Left lung (tissue), 4 donors: ENCODE measurements at regions not wholly inside any gene's neighbourhood (a gene's known extent, or its start where the extent isn't known, plus 50 kb on each side); places are given as distances from the start of the nearest gene placed in this dataset.

Experiments used
- ATAC-seq: fragments of 200-7000 bp; cut with Tn5 transposase; one replicate; pipeline ENCODE4 v1.9.1; 2020; ENCODE audit warnings: moderate library complexity
- DNase-seq, 4 donors: peaks; one replicate each; pipeline ENCODE4 v3.0.0-alpha.2; 2013 to 2020
- H3K27ac ChIP-seq, 2 donors: fragments of 200-600 bp; sonication (generic) in 1 of 2; one replicate each; pipeline versions ENCODE4 v1.5.0 to v1.8.0; 2020 to 2021
- H3K27me3 ChIP-seq, 2 donors: fragments of 200-600 bp; sonication (generic) in 1 of 2; one replicate each; pipeline versions ENCODE4 v1.5.0 to v1.8.0; 2020 to 2021
- H3K36me3 ChIP-seq, 2 donors: fragments of 200-600 bp; sonication (generic) in 1 of 2; one replicate each; pipeline versions ENCODE4 v1.5.0 to v1.8.0; 2020 to 2021
- H3K4me1 ChIP-seq, 2 donors: fragments of 200-600 bp; one replicate each; pipeline ENCODE4 v1.8.0; 2021
- H3K4me3 ChIP-seq, 2 donors: fragments of 200-600 bp; sonication (generic) in 1 of 2; one replicate each; pipeline versions ENCODE4 v1.5.0 to v1.8.0; 2020 to 2021; ENCODE audit warnings: mild to moderate bottlenecking in 1 of 2
- H3K9me3 ChIP-seq, 2 donors: fragments of 200-600 bp; sonication (generic) in 1 of 2; one replicate each; pipeline versions ENCODE4 v1.5.0 to v1.8.0; 2020 to 2021
- intact Hi-C, 2 donors: fragments of 100-400 bp; cut with DNase I; formaldehyde crosslinking; loops; one replicate each; pipeline versions ENCODE4 v1.11.2 to v1.14.2; 2022
- TF ChIP-seq, protein P1 (sequence below), 2 donors: fragments of 200-600 bp; sonication (generic) in 1 of 2; IDR thresholded peaks; one replicate each; pipeline versions ENCODE4 v1.5.0 to v1.8.0; 2021; ENCODE audit warnings: antibody characterized with exemption in 2 of 2
- donor health status: DM: no; HTN: yes; CAD: no.
- donor health status: DM: no; HTN: no; CAD: no.

DNA sequence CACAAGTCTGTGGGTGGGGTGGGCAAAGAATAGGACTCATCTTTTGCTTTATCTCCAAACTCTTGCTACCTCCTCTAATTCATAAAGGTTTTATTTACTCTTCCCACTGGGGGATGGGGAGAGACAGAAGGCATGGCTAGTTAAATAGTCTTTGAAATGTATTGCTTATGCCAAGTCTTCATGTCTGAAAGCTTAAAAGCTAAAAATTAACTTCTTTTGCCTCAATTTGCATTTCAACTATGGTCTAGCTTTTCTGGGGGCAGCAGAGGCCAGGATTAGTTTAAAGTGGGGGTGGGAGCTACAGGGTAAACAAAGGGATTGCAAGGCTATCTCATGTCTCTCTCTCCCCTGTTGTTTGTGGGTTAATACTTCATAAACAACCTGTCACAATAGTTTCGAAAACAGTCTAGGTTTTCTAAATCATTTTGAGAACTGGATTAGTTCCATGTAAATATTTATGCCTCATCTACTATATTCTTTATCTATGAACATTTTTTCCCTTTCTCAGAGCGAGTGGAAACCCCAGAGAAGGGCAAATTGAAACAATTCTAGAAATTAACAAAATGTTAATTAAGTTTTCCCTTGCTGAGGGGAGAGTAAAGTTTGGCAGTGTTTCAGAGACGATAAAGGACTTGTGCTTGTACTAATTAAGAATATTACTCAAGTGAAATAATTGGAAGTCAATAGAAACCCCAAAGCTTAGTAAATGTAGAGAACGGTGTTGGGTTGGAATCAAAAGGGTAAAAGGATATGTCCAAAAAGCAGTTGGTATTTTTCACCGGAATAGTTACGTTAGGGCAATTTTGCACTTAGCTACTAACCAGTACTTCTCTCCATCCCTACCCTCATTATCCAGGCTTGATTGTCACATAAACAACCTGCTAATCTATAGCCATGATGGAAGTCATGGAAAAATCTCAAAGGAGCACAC is 182.2 kb downstream of the GIPC2 start:
- TF ChIP-seq, protein P1, sequence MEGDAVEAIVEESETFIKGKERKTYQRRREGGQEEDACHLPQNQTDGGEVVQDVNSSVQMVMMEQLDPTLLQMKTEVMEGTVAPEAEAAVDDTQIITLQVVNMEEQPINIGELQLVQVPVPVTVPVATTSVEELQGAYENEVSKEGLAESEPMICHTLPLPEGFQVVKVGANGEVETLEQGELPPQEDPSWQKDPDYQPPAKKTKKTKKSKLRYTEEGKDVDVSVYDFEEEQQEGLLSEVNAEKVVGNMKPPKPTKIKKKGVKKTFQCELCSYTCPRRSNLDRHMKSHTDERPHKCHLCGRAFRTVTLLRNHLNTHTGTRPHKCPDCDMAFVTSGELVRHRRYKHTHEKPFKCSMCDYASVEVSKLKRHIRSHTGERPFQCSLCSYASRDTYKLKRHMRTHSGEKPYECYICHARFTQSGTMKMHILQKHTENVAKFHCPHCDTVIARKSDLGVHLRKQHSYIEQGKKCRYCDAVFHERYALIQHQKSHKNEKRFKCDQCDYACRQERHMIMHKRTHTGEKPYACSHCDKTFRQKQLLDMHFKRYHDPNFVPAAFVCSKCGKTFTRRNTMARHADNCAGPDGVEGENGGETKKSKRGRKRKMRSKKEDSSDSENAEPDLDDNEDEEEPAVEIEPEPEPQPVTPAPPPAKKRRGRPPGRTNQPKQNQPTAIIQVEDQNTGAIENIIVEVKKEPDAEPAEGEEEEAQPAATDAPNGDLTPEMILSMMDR (IDR thresholded peaks at IDR 0.05), result no peak
- DNase-seq (no peak), ATAC-seq (no peak)
- Histone ChIP-seq H3K36me3 (no peaks in the 10 kb centered on the region), H3K4me1 (no peaks in the 10 kb centered on the region), H3K27ac (no peak overlapping the region), H3K27me3 (no peaks in the 10 kb centered on the region), H3K9me3 (peaks cover 0 to 15% of the 10 kb centered on the region in 2 donors), H3K4me3 (no peak overlapping the region)
- intact Hi-C loops, result no loop called here

GRCh38 chr1:78229344-78229743 is 183.6 kb downstream of the GIPC2 start:
- Histone ChIP-seq H3K4me3 (peak overlapping the region in 1 of 2 donors; percentile 3), H3K27ac (peak overlapping the region in 1 of 2 donors; percentile 7), H3K4me1 (no peaks in the 10 kb centered on the region), H3K9me3 (peaks cover 0 to 15% of the 10 kb centered on the region in 2 donors), H3K27me3 (no peaks in the 10 kb centered on the region), H3K36me3 (no peaks in the 10 kb centered on the region)
- DNase-seq (peak in 1 of 4 donors; percentile 8), ATAC-seq (peak; percentile 93)
- intact Hi-C loops, result no loop called here
- TF ChIP-seq, protein P1 (IDR thresholded peaks at IDR 0.05), result no peak

DNA sequence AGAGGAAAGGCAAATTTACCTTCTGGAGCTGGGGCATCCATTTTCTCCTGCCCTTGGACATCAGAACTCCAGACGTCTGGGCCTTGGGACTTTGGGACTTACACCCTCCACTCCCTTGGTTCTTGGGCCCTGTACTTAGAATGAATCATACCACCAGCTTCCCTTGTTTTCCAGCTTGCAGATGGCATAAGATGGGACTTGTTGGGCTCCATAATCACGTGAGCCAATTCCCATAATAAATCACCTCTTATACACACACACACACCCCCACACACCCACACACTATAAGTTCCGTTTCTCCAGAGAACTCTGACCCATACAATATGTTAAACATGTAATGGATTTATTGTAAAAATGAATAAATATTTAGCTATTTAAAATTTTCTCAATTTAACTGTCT is 185.7 kb downstream of the GIPC2 start:
- DNase-seq (no peak), ATAC-seq (no peak)
- no peak overlapping the region for H3K27ac ChIP-seq
- TF ChIP-seq, protein P1 (IDR thresholded peaks at IDR 0.05), result no peak
- H3K9me3 ChIP-seq, result peaks cover 0 to 12% of the 10 kb centered on the region in 2 donors
- H3K4me1 ChIP-seq, result no peaks in the 10 kb centered on the region
- peak overlapping the region in 1 of 2 donors; percentile 3 for H3K4me3 ChIP-seq
- no peaks in the 10 kb centered on the region for H3K36me3 ChIP-seq
- intact Hi-C loops, result no loop called here
- no peaks in the 10 kb centered on the region for H3K27me3 ChIP-seq

DNA sequence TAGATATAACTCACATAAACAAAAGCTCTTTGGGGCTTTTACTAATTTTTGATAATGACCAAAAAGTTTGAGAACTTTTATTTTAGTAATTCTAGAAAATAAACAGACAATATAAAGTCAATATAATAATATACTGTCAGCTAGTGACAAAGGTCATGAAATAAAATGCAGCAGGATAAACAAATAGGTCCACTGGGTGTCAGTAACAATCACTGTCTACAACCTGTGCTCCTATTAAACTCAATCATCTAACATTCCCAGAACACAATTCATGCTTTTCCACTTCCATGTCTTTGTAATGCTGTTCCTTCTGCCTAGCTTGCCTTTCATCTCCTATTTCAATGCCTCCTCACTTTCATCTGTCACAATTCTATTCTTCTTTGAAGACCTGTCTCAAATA is 186.1 kb downstream of the GIPC2 start:
- Histone ChIP-seq H3K4me1 (no peaks in the 10 kb centered on the region), H3K9me3 (peaks cover 0 to 8% of the 10 kb centered on the region in 2 donors), H3K27me3 (no peaks in the 10 kb centered on the region), H3K4me3 (no peak overlapping the region), H3K27ac (no peak overlapping the region), H3K36me3 (no peaks in the 10 kb centered on the region)
- ATAC-seq, result no peak
- intact Hi-C loops, result no loop called here
- TF ChIP-seq, protein P1 (IDR thresholded peaks at IDR 0.05), result no peak
- no peak for DNase-seq

GRCh38 chr1:78232630-78233029 is 186.9 kb downstream of the GIPC2 start:
- TF ChIP-seq, protein P1 (IDR thresholded peaks at IDR 0.05), result no peak
- DNase-seq (no peak), ATAC-seq (no peak)
- Histone ChIP-seq H3K27ac (no peak overlapping the region), H3K27me3 (no peaks in the 10 kb centered on the region), H3K36me3 (no peaks in the 10 kb centered on the region), H3K4me3 (no peak overlapping the region), H3K4me1 (no peaks in the 10 kb centered on the region), H3K9me3 (peaks cover 0 to under 1% of the 10 kb centered on the region in 2 donors)
- intact Hi-C loops, result no loop called here
